ENCODE measurements at regions not wholly inside any gene's neighbourhood (a gene's known extent, or its start where the extent isn't known, plus 50 kb on each side); places are given as distances from the start of the nearest gene placed in this dataset.
"Not testable (repeated sequence)": the region's sequence is repeated elsewhere in the genome, so short reads cannot be mapped to it uniquely, and the experiment has no call there.

- DNase-seq = no peak
Observed at GRCh38 chr1:117708323-117709248, 102.7 kb downstream of the TENT5C start.

- no peak for DNase-seq
Observed at GRCh38 chr1:117709249-117709691, 103.4 kb downstream of the TENT5C start.

- no peak for DNase-seq
Observed at GRCh38 chr1:117710710-117711109, 104.9 kb downstream of the TENT5C start.

- DNase-seq = no peak
Observed at GRCh38 chr1:117712621-117713020, 106.8 kb downstream of the TENT5C start.

GRCh38 chr1:117714546-117714945 is 108.7 kb downstream of the TENT5C start:
- no peak for DNase-seq

GRCh38 chr1:117716030-117716429 is 110.2 kb downstream of the TENT5C start:
- DNase-seq = not testable (repeated sequence)

GRCh38 chr1:117717980-117718379 is 112.1 kb downstream of the TENT5C start:
- not testable (repeated sequence) for DNase-seq

GRCh38 chr1:117718596-117718995 is 112.7 kb downstream of the TENT5C start:
- DNase-seq = not testable (repeated sequence)

GRCh38 chr1:117719004-117719403 is 113.2 kb downstream of the TENT5C start:
- no peak for DNase-seq

GRCh38 chr1:117732065-117732797 is 126.4 kb downstream of the TENT5C start:
- no peak for DNase-seq

- no peak for DNase-seq
Observed at GRCh38 chr1:117732956-117733355, 127.1 kb downstream of the TENT5C start.

- DNase-seq = no peak
Observed at GRCh38 chr1:117734403-117734802, 128.6 kb downstream of the TENT5C start.

GRCh38 chr1:117735045-117735992 is 129.5 kb downstream of the TENT5C start:
- peak; percentile 64 for DNase-seq

GRCh38 chr1:117739504-117739903 is 133.7 kb downstream of the TENT5C start:
- DNase-seq = no peak

GRCh38 chr1:117740496-117740895 is 134.6 kb downstream of the TENT5C start:
- DNase-seq = no peak

- not testable (repeated sequence) for DNase-seq
Observed at GRCh38 chr1:117746565-117746964, 140.7 kb downstream of the TENT5C start.

GRCh38 chr1:117747605-117748004 is 141.8 kb downstream of the TENT5C start:
- DNase-seq = no peak

GRCh38 chr1:117751321-117751720 is 145.5 kb downstream of the TENT5C start:
- no peak for DNase-seq

GRCh38 chr1:117752661-117753060 is 146.8 kb downstream of the TENT5C start:
- DNase-seq = no peak

GRCh38 chr1:117753232-117753631 is 147.4 kb downstream of the TENT5C start:
- no peak for DNase-seq

- DNase-seq = peak; percentile 73
Observed at GRCh38 chr1:117753652-117754051, 147.8 kb downstream of the TENT5C start.

All from fibroblast of skin of scalp (primary cell).